CD4-positive, alpha-beta T cell (primary cell): ENCODE measurements at regions not wholly inside any gene's neighbourhood (a gene's known extent, or its start where the extent isn't known, plus 50 kb on each side); places are given as distances from the start of the nearest gene placed in this dataset.

ENCODE experiments used
- ATAC-seq: fragments of 200-7000 bp; cut with Tn5 transposase; one replicate; pipeline ENCODE4 v1.10.0; 2022; ENCODE audit warnings: mild to moderate bottlenecking; ENCODE audit not compliant: poor library complexity
- CTCF ChIA-PET: fragments of 350-600 bp; sonication (Branson Sonifier 250); formaldehyde crosslinking; loops from one replicate; lab custom pipeline; 2021; ENCODE audit warnings: antibody characterized with exemption, inconsistent platforms; lab: Charles Lee
- POLR2A ChIA-PET: fragments of 350-600 bp; sonication (Branson Sonifier 250); formaldehyde crosslinking; loops from one replicate; lab custom pipeline; 2021; ENCODE audit warnings: antibody characterized with exemption, inconsistent platforms; lab: Charles Lee
- DNase-seq, 14 experiments: peaks; one replicate each; pipeline ENCODE4 v3.0.0-alpha.2; 2013 to 2020; ENCODE audit warnings: mixed read lengths in 2 of 14
- H3K27ac ChIP-seq, 2 donors: one replicate each; pipeline versions ENCODE4 v1.5.1 to v1.7.0; 2013; ENCODE audit warnings: low read length in 2 of 2, low read depth in 1 of 2, mild to moderate bottlenecking in 1 of 2
- H3K27me3 ChIP-seq, 2 experiments: 1 replicate in 1 of 2; 2 replicates in 1 of 2; pipeline versions ENCODE4 v1.6.1 to v1.7.0; 2013; ENCODE audit warnings: low read length in 2 of 2, control low read depth in 1 of 2, mild to moderate bottlenecking in 1 of 2, moderate library complexity in 1 of 2; ENCODE audit not compliant: insufficient read depth in 2 of 2, control insufficient read depth in 1 of 2
- H3K36me3 ChIP-seq: one replicate; pipeline ENCODE4 v1.6.1; 2013; ENCODE audit warnings: low read length, control low read depth; ENCODE audit not compliant: insufficient read depth
- H3K4me1 ChIP-seq: one replicate; pipeline ENCODE4 v1.6.1; 2013; ENCODE audit warnings: low read length, control low read depth; ENCODE audit not compliant: insufficient read depth
- H3K4me3 ChIP-seq: one replicate; pipeline ENCODE4 v1.5.1; 2013; ENCODE audit warnings: mild to moderate bottlenecking, low read length, moderate library complexity
- H3K9me3 ChIP-seq, 2 experiments: 1 replicate in 1 of 2; 2 replicates in 1 of 2; pipeline versions ENCODE4 v1.6.1 to v1.7.0; 2013; ENCODE audit warnings: low read length in 2 of 2, mild to moderate bottlenecking in 2 of 2, control low read depth in 1 of 2, moderate library complexity in 1 of 2; ENCODE audit not compliant: control insufficient read depth in 1 of 2, insufficient read depth in 1 of 2
- H3K27ac Mint-ChIP-seq: one replicate; pipeline ENCODE4 v1.8.0; 2020; ENCODE audit warnings: mixed read lengths
- H3K27me3 Mint-ChIP-seq: one replicate; pipeline ENCODE4 v1.8.0; 2021; ENCODE audit warnings: mixed read lengths
- H3K36me3 Mint-ChIP-seq: one replicate; pipeline ENCODE4 v1.8.0; 2021; ENCODE audit warnings: low read depth, mixed read lengths
- H3K4me1 Mint-ChIP-seq: one replicate; pipeline ENCODE4 v1.8.0; 2021; ENCODE audit warnings: low read depth, mixed read lengths
- H3K4me3 Mint-ChIP-seq: one replicate; pipeline ENCODE4 v1.8.0; 2020; ENCODE audit warnings: mild to moderate bottlenecking, mixed read lengths
- H3K9me3 Mint-ChIP-seq: one replicate; pipeline ENCODE4 v1.8.0; 2020; ENCODE audit warnings: mixed read lengths
- CTCF ChIP-seq: fragments of 200-600 bp; IDR thresholded peaks from one replicate; pipeline ENCODE4 v1.8.0; 2022; ENCODE audit warnings: antibody characterized with exemption, mild to moderate bottlenecking
- intact Hi-C, 2 experiments: fragments of 100-400 bp; cut with DNase I in 1 of 2; cut with micrococcal nuclease in 1 of 2; formaldehyde crosslinking; loops; one replicate each; pipeline versions ENCODE4 v1.15.1 to v1.9.0; 2023 to 2025; cut with DNase I, micrococcal nuclease

DNA sequence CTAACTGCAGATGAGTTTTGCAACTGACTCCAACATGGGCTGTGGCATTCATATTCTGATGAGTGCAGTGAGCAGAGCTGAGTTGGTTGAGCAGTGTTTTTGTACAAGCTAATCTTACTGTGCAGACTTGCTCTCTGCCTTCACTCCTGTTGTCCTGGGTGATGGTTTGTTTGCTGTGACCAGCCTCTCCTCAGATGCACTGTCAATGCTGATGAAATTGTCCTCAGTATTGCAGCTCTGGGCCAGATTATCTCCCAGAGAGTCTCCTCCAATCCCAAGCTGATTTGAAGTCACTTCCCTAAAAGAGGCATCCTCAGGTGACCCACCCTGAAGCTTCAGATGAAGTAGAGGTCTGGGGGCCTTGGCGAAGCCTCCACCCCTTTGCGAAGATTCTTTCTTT, 581.8 kb downstream of the ACTL7B start:
- Mint-ChIP-seq H3K27me3 (no peaks in the 10 kb centered on the region), H3K27ac (no peak overlapping the region), H3K9me3 (peaks cover 3% of the 10 kb centered on the region), H3K4me1 (no peaks in the 10 kb centered on the region), H3K4me3 (no peak overlapping the region), H3K36me3 (no peaks in the 10 kb centered on the region)
- Histone ChIP-seq H3K27me3 (no peaks in the 10 kb centered on the region), H3K4me3 (no peak overlapping the region), H3K27ac (no peak overlapping the region), H3K4me1 (no peaks in the 10 kb centered on the region), H3K9me3 (no peaks in the 10 kb centered on the region), H3K36me3 (no peaks in the 10 kb centered on the region)
- ChIA-PET CTCF (no interaction called here), POLR2A (no interaction called here)
- intact Hi-C loops: no loop called here
- DNase-seq: no peak
- no peak for TF ChIP-seq CTCF
- ATAC-seq: no peak

DNA sequence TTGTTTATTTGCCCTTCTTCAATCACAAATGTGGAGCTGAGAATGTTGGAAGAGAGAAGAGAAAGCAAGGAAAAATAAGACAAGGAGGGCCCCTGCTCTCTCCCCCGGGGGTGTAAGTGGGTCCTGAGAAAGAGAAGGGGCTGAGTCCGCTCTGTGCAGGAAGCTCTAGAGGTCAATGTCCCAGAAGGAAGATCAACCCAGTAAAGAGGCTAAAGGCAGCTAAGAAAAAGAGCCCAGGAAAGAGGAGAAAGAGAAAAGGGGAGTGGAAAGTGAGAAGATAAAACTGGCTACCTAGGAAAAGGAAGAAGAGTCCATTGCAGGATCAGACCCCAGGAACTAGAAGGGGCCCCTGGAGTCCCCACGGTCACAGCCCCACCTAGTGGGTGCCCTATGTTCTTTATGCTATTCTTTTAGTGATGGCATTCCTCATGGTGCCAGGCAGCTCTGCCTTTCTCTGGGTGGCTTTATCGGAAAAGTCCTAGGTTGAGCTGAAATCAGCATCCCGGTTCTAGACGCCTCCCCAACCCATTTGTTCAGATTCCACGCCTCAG, 583.4 kb downstream of the ACTL7B start:
- H3K9me3 Mint-ChIP-seq: peaks cover 3% of the 10 kb centered on the region
- no peaks in the 10 kb centered on the region for H3K27me3 ChIP-seq
- POLR2A ChIA-PET: no interaction called here
- H3K4me1 Mint-ChIP-seq: no peaks in the 10 kb centered on the region
- no peaks in the 10 kb centered on the region for H3K9me3 ChIP-seq
- intact Hi-C loops: no loop called here
- no peak overlapping the region for H3K27ac ChIP-seq
- no peaks in the 10 kb centered on the region for H3K36me3 Mint-ChIP-seq
- DNase-seq (peak in 2 of 14 experiments; percentile 8 to 15), ATAC-seq (no peak)
- H3K27ac Mint-ChIP-seq: no peak overlapping the region
- no peaks in the 10 kb centered on the region for H3K27me3 Mint-ChIP-seq
- H3K4me3 ChIP-seq: no peak overlapping the region
- H3K36me3 ChIP-seq: no peaks in the 10 kb centered on the region
- no peaks in the 10 kb centered on the region for H3K4me1 ChIP-seq
- CTCF ChIA-PET: no interaction called here
- TF ChIP-seq CTCF: no peak
- no peak overlapping the region for H3K4me3 Mint-ChIP-seq

- Mint-ChIP-seq H3K27me3 (no peaks in the 10 kb centered on the region), H3K9me3 (peaks cover 3% of the 10 kb centered on the region), H3K4me1 (no peaks in the 10 kb centered on the region), H3K27ac (no peak overlapping the region), H3K36me3 (no peaks in the 10 kb centered on the region), H3K4me3 (no peak overlapping the region)
- Histone ChIP-seq H3K4me3 (no peak overlapping the region), H3K4me1 (no peaks in the 10 kb centered on the region), H3K27ac (no peak overlapping the region), H3K9me3 (no peaks in the 10 kb centered on the region), H3K36me3 (no peaks in the 10 kb centered on the region), H3K27me3 (no peaks in the 10 kb centered on the region)
- ChIA-PET CTCF (no interaction called here), POLR2A (no interaction called here)
- DNase-seq (peak in 1 of 14 experiments; percentile 5), ATAC-seq (no peak)
- intact Hi-C loops: no loop called here
- no peak for TF ChIP-seq CTCF
Measured at GRCh38 chr9:108271646-108272348, 584.0 kb downstream of the ACTL7B start.
